ENCODE measurements at regions not wholly inside any gene's neighbourhood (a gene's known extent, or its start where the extent isn't known, plus 50 kb on each side); places are given as distances from the start of the nearest gene placed in this dataset.
"Not testable (repeated sequence)": the region's sequence is repeated elsewhere in the genome, so short reads cannot be mapped to it uniquely, and the experiment has no call there.

DNA sequence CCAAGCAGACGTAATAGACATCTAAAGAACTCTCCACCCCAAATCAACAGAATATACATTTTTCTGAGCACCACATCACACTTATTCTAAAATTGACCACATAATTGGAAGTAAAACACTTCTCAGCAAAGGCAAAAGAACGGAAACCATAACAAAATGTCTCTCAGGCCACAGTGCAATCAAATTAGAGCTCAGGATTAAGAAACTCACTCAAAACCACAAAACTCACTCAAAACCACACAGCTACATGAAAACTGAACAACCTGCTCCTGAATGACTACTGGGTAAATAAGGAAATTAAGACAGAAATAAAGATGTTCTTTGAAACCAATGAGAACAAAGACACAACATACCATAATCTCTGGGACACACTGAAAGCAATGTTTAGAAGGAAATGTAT lies 1879.4 kb upstream of the CELF4 start:
- not testable (repeated sequence) for DNase-seq (ENCODE audit: low read depth in 4 of 6, low spot score in 6 of 6); H3K27ac ChIP-seq (ENCODE audit: low read depth, low read length); H3K4me3 ChIP-seq (ENCODE audit: low read depth, low read length); H3K4me1 ChIP-seq (ENCODE audit: control insufficient read depth, insufficient read depth, low read length); H3K36me3 ChIP-seq (ENCODE audit: control insufficient read depth, insufficient read depth, low read length); H3K9me3 ChIP-seq (ENCODE audit: control insufficient read depth, insufficient read depth, low read length); H3K27me3 ChIP-seq (ENCODE audit: control insufficient read depth, insufficient read depth, low read length)
- 100% methylated on average over 1 of the region's 2 CpGs for WGBS (ENCODE audit: insufficient coverage)

DNA sequence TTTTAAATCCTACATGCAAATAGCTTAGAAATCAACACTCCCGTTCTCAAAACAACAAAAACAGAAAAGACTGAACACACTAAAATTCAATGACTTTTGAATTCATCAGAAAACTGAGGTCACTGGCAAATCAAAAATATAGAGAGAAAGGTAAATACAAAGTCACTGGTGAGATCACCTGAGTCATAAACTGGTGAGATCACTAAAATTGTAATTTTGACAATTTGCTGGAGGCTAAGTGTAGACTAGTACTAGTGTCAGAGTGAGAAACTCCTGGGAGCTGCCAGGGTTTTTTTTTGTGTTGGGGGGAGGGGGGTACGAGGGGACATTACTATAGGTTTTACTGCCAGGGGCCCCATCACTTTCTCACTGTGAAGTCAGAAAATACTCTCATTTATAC lies 1876.0 kb upstream of the CELF4 start:
- no CpG with 5 or more reads among the region's 2 CpGs for WGBS (ENCODE audit: insufficient coverage)
- Histone ChIP-seq H3K4me3 (ENCODE audit: low read depth, low read length) (no peak overlapping the region), H3K9me3 (ENCODE audit: control insufficient read depth, insufficient read depth, low read length) (no peaks in the 10 kb centered on the region), H3K4me1 (ENCODE audit: control insufficient read depth, insufficient read depth, low read length) (no peaks in the 10 kb centered on the region), H3K27me3 (ENCODE audit: control insufficient read depth, insufficient read depth, low read length) (no peaks in the 10 kb centered on the region), H3K27ac (ENCODE audit: low read depth, low read length) (no peak overlapping the region), H3K36me3 (ENCODE audit: control insufficient read depth, insufficient read depth, low read length) (no peaks in the 10 kb centered on the region)
- no peak for DNase-seq (ENCODE audit: low read depth in 4 of 6, low spot score in 6 of 6)

DNA sequence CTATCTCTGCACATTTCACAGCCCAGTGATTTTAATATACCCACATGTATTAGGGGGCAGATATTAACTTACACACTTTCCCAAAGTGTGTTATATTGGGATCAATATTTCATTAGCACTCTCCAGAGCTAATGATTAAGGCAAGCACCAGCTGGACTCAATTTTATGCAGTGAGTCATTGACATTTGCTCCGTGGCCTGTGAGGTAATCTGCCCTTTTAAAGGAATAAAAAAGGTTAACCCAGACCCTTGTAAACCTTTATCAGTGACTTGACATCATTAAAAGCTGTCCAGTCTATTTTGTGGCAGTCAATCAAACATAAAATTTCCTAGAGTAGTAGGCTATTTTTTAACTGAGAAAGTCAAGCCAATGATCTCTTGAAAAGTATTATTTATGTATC lies 1870.4 kb upstream of the CELF4 start:
- Histone ChIP-seq H3K4me1 (ENCODE audit: control insufficient read depth, insufficient read depth, low read length) (no peaks in the 10 kb centered on the region), H3K27me3 (ENCODE audit: control insufficient read depth, insufficient read depth, low read length) (no peaks in the 10 kb centered on the region), H3K4me3 (ENCODE audit: low read depth, low read length) (no peak overlapping the region), H3K27ac (ENCODE audit: low read depth, low read length) (no peak overlapping the region), H3K36me3 (ENCODE audit: control insufficient read depth, insufficient read depth, low read length) (no peaks in the 10 kb centered on the region), H3K9me3 (ENCODE audit: control insufficient read depth, insufficient read depth, low read length) (no peaks in the 10 kb centered on the region)
- no peak for DNase-seq (ENCODE audit: low read depth in 4 of 6, low spot score in 6 of 6)
- WGBS (ENCODE audit: insufficient coverage) = no CpG with 5 or more reads among the region's 1 CpG

DNA sequence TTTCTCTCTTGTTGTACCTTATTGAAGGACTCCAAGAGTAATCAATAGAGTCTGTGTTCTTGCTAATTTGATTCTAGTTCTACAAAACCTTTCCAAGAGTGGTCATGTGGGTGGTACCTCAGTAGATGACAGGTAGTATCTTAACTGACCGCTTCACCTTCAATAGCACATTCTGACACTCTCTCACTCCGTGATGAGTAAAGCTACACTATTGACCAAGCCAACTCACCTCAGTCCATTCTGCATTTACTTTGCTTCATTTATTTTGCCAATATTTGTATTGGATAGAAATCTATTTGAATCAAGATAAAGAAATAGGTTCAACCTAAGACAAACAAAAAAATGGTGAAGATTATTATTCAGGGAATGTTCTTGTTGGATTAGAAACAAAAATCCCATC lies 1869.6 kb upstream of the CELF4 start:
- H3K27me3 ChIP-seq (ENCODE audit: control insufficient read depth, insufficient read depth, low read length) = no peaks in the 10 kb centered on the region
- no peak overlapping the region for H3K27ac ChIP-seq (ENCODE audit: low read depth, low read length)
- no peaks in the 10 kb centered on the region for H3K36me3 ChIP-seq (ENCODE audit: control insufficient read depth, insufficient read depth, low read length)
- H3K4me3 ChIP-seq (ENCODE audit: low read depth, low read length) = no peak overlapping the region
- no peak for DNase-seq (ENCODE audit: low read depth in 4 of 6, low spot score in 6 of 6)
- no CpG with 5 or more reads among the region's 2 CpGs for WGBS (ENCODE audit: insufficient coverage)
- no peaks in the 10 kb centered on the region for H3K9me3 ChIP-seq (ENCODE audit: control insufficient read depth, insufficient read depth, low read length)
- H3K4me1 ChIP-seq (ENCODE audit: control insufficient read depth, insufficient read depth, low read length) = no peaks in the 10 kb centered on the region

DNA sequence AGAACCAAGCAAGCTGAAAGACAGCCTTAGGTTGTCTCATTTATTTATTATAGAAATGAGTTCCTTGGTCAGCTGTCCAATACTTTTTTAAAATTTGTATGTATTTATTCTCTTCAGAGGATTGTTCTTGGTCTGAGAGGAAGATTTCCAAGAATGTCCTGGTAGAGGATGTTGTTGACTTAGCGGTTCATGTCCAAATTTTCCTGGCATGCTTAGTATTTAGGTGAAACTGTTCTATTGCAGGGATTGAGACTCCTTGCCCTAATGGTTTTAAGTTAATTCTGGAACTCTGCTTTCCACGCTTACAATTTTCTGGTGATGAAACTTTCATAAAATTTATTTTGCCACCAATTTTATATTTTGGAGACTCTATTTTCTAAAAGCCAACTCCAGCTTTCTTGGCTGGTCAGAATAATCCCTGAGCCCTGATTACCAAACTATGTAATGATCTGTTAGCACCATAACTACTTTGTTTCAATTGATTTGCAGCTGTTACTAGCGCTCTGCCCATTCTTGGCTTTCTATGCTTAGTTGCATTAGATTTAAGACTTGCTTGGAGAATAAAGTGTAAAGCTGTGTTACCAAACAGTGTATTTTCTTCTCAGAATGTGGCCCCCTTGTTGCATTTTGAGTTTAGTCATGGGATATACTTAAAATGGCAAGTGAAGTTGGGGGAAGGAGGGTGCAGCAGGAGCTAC lies 1868.8 kb upstream of the CELF4 start:
- H3K27me3 ChIP-seq (ENCODE audit: control insufficient read depth, insufficient read depth, low read length) = no peaks in the 10 kb centered on the region
- H3K36me3 ChIP-seq (ENCODE audit: control insufficient read depth, insufficient read depth, low read length) = no peaks in the 10 kb centered on the region
- H3K4me1 ChIP-seq (ENCODE audit: control insufficient read depth, insufficient read depth, low read length) = no peaks in the 10 kb centered on the region
- peaks cover 3% of the 10 kb centered on the region for H3K9me3 ChIP-seq (ENCODE audit: control insufficient read depth, insufficient read depth, low read length)
- WGBS (ENCODE audit: insufficient coverage) = 92% methylated on average over 2 of the region's 3 CpGs
- H3K4me3 ChIP-seq (ENCODE audit: low read depth, low read length) = no peak overlapping the region
- DNase-seq (ENCODE audit: low read depth in 4 of 6, low spot score in 6 of 6) = peak in 1 of 6 donors; percentile 10
- no peak overlapping the region for H3K27ac ChIP-seq (ENCODE audit: low read depth, low read length)

DNA sequence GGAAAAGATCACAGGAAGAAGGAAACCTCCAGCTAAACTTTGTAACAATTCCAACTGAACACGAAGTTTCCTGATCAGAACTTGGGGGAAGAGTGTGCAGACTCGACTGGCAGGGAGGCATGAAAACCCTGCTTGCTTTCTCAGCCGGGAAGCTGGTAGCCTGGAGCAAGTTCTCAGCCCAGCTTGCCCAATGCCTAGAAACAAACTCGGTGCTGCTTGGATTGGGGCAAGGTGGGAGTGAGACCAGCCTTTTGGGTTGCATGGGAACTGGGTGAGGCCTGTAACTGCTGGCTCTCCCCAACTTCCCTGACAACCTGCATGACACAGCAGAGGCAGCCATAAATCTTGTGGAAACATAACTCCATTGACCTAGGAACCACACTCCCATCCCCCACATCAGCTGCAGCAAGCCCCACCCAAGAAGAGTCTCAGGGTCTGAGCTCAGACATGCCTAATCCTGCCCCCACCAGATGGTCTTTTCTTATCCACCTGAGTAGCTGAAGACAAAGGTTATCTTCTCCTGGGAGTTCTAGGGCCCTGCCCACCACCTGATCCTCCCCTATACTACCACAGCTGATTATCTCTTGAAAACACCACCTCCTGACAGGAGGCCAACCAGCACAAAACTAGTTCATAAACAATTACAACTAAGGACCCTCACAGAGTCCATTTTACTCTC lies 1859.7 kb upstream of the CELF4 start:
- Histone ChIP-seq H3K27ac (ENCODE audit: low read depth, low read length) (no peak overlapping the region), H3K36me3 (ENCODE audit: control insufficient read depth, insufficient read depth, low read length) (no peaks in the 10 kb centered on the region), H3K9me3 (ENCODE audit: control insufficient read depth, insufficient read depth, low read length) (peaks cover 3% of the 10 kb centered on the region), H3K4me3 (ENCODE audit: low read depth, low read length) (no peak overlapping the region), H3K27me3 (ENCODE audit: control insufficient read depth, insufficient read depth, low read length) (no peaks in the 10 kb centered on the region), H3K4me1 (ENCODE audit: control insufficient read depth, insufficient read depth, low read length) (no peaks in the 10 kb centered on the region)
- DNase-seq (ENCODE audit: low read depth in 4 of 6, low spot score in 6 of 6) = no peak
- 94% methylated on average over 4 of the region's 4 CpGs for WGBS (ENCODE audit: insufficient coverage)

DNA sequence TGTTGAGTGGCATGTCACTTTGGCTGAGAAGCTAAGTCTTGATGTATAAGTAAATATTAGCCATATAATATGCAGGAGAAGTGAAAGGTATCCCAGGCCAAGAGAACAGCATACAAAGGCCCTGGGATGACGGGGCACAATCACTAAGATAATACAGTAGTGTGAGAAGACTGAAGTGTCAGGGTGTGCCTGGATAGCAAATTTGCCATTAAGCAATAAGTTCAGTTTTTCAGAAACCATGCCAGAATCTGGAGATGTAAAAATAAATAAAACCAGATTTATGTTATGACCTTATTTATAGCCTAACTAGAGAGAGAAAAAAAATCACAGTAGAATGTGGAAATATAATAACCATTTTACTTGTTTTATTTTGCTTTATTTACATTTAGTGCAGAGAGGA lies 1858.7 kb upstream of the CELF4 start:
- no CpG with 5 or more reads among the region's 1 CpG for WGBS (ENCODE audit: insufficient coverage)
- no peaks in the 10 kb centered on the region for H3K9me3 ChIP-seq (ENCODE audit: control insufficient read depth, insufficient read depth, low read length)

DNA sequence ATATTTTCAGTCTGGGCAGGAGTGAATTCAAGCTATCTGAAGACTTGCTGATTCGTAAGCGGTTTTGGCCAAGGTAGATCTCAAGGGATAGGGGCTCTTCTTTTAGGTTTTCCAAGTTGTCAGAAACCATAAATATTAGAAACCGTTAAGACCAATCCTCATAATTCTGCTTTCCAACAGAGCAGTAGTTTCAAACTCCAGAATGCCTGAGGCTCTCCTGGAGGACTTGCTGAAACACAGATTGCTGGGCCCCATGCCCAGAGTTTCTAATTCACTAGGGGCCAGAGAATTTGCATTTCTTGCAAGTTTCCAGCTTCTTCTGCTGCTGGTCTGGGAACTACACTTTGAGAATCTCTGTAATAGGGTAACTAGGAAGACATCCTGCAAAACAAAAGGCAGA lies 1855.7 kb upstream of the CELF4 start:
- Histone ChIP-seq H3K36me3 (ENCODE audit: control insufficient read depth, insufficient read depth, low read length) (no peaks in the 10 kb centered on the region), H3K9me3 (ENCODE audit: control insufficient read depth, insufficient read depth, low read length) (no peaks in the 10 kb centered on the region), H3K4me3 (ENCODE audit: low read depth, low read length) (no peak overlapping the region), H3K4me1 (ENCODE audit: control insufficient read depth, insufficient read depth, low read length) (no peaks in the 10 kb centered on the region), H3K27me3 (ENCODE audit: control insufficient read depth, insufficient read depth, low read length) (no peaks in the 10 kb centered on the region), H3K27ac (ENCODE audit: low read depth, low read length) (no peak overlapping the region)
- peak in 1 of 6 donors; percentile 55 for DNase-seq (ENCODE audit: low read depth in 4 of 6, low spot score in 6 of 6)
- WGBS (ENCODE audit: insufficient coverage) = 38% methylated on average over 1 of the region's 3 CpGs

More for the DNA sequence above, 1858.7 kb upstream of the CELF4 start:
- H3K4me3 ChIP-seq (ENCODE audit: low read depth, low read length) = no peak overlapping the region
- no peaks in the 10 kb centered on the region for H3K27me3 ChIP-seq (ENCODE audit: control insufficient read depth, insufficient read depth, low read length)
- no peak for DNase-seq (ENCODE audit: low read depth in 4 of 6, low spot score in 6 of 6)
- no peaks in the 10 kb centered on the region for H3K4me1 ChIP-seq (ENCODE audit: control insufficient read depth, insufficient read depth, low read length)
- no peak overlapping the region for H3K27ac ChIP-seq (ENCODE audit: low read depth, low read length)
- H3K36me3 ChIP-seq (ENCODE audit: control insufficient read depth, insufficient read depth, low read length) = no peaks in the 10 kb centered on the region

DNA sequence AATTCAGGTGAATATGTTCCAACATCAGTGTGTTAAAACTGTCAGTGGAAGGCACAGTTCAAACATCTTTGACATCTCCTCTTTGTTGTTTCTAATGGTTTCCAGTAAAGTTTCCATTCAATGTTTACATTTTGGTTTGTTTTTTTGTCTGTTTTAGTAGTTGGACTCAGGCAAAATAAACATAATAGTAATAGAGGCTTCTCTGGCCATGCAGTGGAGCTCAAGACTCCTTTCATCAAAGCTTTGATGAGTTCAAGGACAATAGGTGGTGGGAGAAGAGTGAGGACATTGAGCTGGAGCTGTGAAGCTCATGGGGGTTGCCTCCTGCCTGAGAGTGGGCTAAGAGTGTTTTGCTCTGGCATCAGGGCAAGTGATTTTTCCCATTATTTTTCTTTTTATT lies 1853.7 kb upstream of the CELF4 start:
- no peak overlapping the region for H3K4me3 ChIP-seq (ENCODE audit: low read depth, low read length)

DNA sequence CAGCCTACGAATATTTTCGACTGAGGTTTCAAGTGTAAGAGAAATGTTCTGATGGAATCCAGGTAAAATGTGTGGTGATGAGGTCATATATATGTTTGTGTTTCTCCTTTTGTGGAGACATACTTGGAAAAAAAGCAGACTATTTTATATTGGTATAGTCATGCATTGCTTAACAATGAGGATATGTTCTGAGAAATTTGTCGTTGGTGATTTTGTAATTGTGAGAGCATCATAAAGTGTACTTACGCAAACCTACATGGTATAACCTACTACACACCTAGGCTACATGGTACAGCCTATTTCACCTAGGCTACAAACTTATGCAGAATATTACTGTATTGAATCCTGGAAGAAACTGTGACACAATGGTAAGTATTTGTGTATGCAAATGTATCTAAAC lies 1849.9 kb upstream of the CELF4 start:
- H3K36me3 ChIP-seq (ENCODE audit: control insufficient read depth, insufficient read depth, low read length) = no peaks in the 10 kb centered on the region
- 81% methylated on average over 2 of the region's 4 CpGs for WGBS (ENCODE audit: insufficient coverage)
- no peaks in the 10 kb centered on the region for H3K4me1 ChIP-seq (ENCODE audit: control insufficient read depth, insufficient read depth, low read length)
- no peak overlapping the region for H3K27ac ChIP-seq (ENCODE audit: low read depth, low read length)
- H3K9me3 ChIP-seq (ENCODE audit: control insufficient read depth, insufficient read depth, low read length) = no peaks in the 10 kb centered on the region
- H3K4me3 ChIP-seq (ENCODE audit: low read depth, low read length) = no peak overlapping the region
- DNase-seq (ENCODE audit: low read depth in 4 of 6, low spot score in 6 of 6) = no peak
- no peaks in the 10 kb centered on the region for H3K27me3 ChIP-seq (ENCODE audit: control insufficient read depth, insufficient read depth, low read length)

More for the DNA sequence above, 1853.7 kb upstream of the CELF4 start:
- H3K36me3 ChIP-seq (ENCODE audit: control insufficient read depth, insufficient read depth, low read length) = no peaks in the 10 kb centered on the region
- no peak for DNase-seq (ENCODE audit: low read depth in 4 of 6, low spot score in 6 of 6)
- no peaks in the 10 kb centered on the region for H3K4me1 ChIP-seq (ENCODE audit: control insufficient read depth, insufficient read depth, low read length)
- no peaks in the 10 kb centered on the region for H3K27me3 ChIP-seq (ENCODE audit: control insufficient read depth, insufficient read depth, low read length)
- no peak overlapping the region for H3K27ac ChIP-seq (ENCODE audit: low read depth, low read length)
- no peaks in the 10 kb centered on the region for H3K9me3 ChIP-seq (ENCODE audit: control insufficient read depth, insufficient read depth, low read length)
